ENCODE measurements at regions not wholly inside any gene's neighbourhood (a gene's known extent, or its start where the extent isn't known, plus 50 kb on each side); places are given as distances from the start of the nearest gene placed in this dataset.

- no peak for TF ChIP-seq CTCF (IDR thresholded peaks at IDR 0.05)
- TF ChIP-seq POLR2A (IDR thresholded peaks at IDR 0.05) = no peak
Measured at GRCh38 chr12:71333418-71333817, 106.2 kb upstream of the LGR5 start.
